ENCODE measurements at regions not wholly inside any gene's neighbourhood (a gene's known extent, or its start where the extent isn't known, plus 50 kb on each side); places are given as distances from the start of the nearest gene placed in this dataset.

- ATAC-seq, result no peak
- TF ChIP-seq, protein P1, sequence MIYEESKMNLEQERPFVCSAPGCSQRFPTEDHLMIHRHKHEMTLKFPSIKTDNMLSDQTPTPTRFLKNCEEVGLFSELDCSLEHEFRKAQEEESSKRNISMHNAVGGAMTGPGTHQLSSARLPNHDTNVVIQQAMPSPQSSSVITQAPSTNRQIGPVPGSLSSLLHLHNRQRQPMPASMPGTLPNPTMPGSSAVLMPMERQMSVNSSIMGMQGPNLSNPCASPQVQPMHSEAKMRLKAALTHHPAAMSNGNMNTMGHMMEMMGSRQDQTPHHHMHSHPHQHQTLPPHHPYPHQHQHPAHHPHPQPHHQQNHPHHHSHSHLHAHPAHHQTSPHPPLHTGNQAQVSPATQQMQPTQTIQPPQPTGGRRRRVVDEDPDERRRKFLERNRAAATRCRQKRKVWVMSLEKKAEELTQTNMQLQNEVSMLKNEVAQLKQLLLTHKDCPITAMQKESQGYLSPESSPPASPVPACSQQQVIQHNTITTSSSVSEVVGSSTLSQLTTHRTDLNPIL (CRISPR knock-in tag; IDR thresholded peaks at IDR 0.05; ENCODE audit: low read depth), result no peak
- TF ChIP-seq TCF4 (CRISPR knock-in tag; IDR thresholded peaks at IDR 0.05; ENCODE audit: borderline replicate concordance) (no peak), GLIS3 (CRISPR knock-in tag; IDR thresholded peaks at IDR 0.05) (no peak), POU6F1 (CRISPR knock-in tag; IDR thresholded peaks at IDR 0.05; ENCODE audit: borderline replicate concordance, low read depth) (no peak)
These were observed 119.4 kb downstream of the MRPS6 start for GRCh38 chr21:34192646-34193285.

GRCh38 chr21:34195335-34195734 is 122.0 kb downstream of the MRPS6 start:
- TF ChIP-seq ZFP3 (CRISPR knock-in tag; IDR thresholded peaks at IDR 0.05) (no peak), SNAI2 (CRISPR knock-in tag; IDR thresholded peaks at IDR 0.05) (no peak)
- ATAC-seq, result no peak

- ATAC-seq, result no peak
- TF ChIP-seq TCF4 (CRISPR knock-in tag; IDR thresholded peaks at IDR 0.05; ENCODE audit: borderline replicate concordance) (no peak), ZNF565 (CRISPR knock-in tag; conservative IDR thresholded peaks at IDR 0.05; ENCODE audit: low read depth) (no peak), SNAI2 (CRISPR knock-in tag; IDR thresholded peaks at IDR 0.05) (no peak), BACH2 (CRISPR knock-in tag; IDR thresholded peaks at IDR 0.05; ENCODE audit: borderline replicate concordance) (no peak), CSDC2 (CRISPR knock-in tag; IDR thresholded peaks at IDR 0.05) (no peak), PPARA (CRISPR knock-in tag; IDR thresholded peaks at IDR 0.05; ENCODE audit: borderline replicate concordance) (no peak), ARNTL (CRISPR knock-in tag; IDR thresholded peaks at IDR 0.05; ENCODE audit: borderline replicate concordance, low read depth) (no peak), PATZ1 (CRISPR knock-in tag; IDR thresholded peaks at IDR 0.05; ENCODE audit: borderline replicate concordance) (no peak), ZNF70 (CRISPR knock-in tag; IDR thresholded peaks at IDR 0.05) (no peak), ZFP30 (CRISPR knock-in tag; IDR thresholded peaks at IDR 0.05) (no peak), POU6F1 (CRISPR knock-in tag; IDR thresholded peaks at IDR 0.05; ENCODE audit: borderline replicate concordance, low read depth) (no peak), GLIS3 (CRISPR knock-in tag; IDR thresholded peaks at IDR 0.05) (no peak), ZC3H10 (CRISPR knock-in tag; IDR thresholded peaks at IDR 0.05) (no peak), RARB (CRISPR knock-in tag; IDR thresholded peaks at IDR 0.05) (no peak), ZNF8 (CRISPR knock-in tag; IDR thresholded peaks at IDR 0.05) (no peak)
- TF ChIP-seq, protein P1 (CRISPR knock-in tag; IDR thresholded peaks at IDR 0.05; ENCODE audit: low read depth), result no peak
- TF ChIP-seq, protein P2, sequence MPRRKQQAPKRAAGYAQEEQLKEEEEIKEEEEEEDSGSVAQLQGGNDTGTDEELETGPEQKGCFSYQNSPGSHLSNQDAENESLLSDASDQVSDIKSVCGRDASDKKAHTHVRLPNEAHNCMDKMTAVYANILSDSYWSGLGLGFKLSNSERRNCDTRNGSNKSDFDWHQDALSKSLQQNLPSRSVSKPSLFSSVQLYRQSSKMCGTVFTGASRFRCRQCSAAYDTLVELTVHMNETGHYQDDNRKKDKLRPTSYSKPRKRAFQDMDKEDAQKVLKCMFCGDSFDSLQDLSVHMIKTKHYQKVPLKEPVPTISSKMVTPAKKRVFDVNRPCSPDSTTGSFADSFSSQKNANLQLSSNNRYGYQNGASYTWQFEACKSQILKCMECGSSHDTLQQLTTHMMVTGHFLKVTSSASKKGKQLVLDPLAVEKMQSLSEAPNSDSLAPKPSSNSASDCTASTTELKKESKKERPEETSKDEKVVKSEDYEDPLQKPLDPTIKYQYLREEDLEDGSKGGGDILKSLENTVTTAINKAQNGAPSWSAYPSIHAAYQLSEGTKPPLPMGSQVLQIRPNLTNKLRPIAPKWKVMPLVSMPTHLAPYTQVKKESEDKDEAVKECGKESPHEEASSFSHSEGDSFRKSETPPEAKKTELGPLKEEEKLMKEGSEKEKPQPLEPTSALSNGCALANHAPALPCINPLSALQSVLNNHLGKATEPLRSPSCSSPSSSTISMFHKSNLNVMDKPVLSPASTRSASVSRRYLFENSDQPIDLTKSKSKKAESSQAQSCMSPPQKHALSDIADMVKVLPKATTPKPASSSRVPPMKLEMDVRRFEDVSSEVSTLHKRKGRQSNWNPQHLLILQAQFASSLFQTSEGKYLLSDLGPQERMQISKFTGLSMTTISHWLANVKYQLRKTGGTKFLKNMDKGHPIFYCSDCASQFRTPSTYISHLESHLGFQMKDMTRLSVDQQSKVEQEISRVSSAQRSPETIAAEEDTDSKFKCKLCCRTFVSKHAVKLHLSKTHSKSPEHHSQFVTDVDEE (CRISPR knock-in tag; IDR thresholded peaks at IDR 0.05), result no peak
- TF ChIP-seq, protein P3, sequence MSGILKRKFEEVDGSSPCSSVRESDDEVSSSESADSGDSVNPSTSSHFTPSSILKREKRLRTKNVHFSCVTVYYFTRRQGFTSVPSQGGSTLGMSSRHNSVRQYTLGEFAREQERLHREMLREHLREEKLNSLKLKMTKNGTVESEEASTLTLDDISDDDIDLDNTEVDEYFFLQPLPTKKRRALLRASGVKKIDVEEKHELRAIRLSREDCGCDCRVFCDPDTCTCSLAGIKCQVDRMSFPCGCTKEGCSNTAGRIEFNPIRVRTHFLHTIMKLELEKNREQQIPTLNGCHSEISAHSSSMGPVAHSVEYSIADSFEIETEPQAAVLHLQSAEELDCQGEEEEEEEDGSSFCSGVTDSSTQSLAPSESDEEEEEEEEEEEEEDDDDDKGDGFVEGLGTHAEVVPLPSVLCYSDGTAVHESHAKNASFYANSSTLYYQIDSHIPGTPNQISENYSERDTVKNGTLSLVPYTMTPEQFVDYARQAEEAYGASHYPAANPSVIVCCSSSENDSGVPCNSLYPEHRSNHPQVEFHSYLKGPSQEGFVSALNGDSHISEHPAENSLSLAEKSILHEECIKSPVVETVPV (CRISPR knock-in tag; IDR thresholded peaks at IDR 0.05), result no peak
These were observed 123.6 kb downstream of the MRPS6 start for GRCh38 chr21:34196996-34197395.

Measured in SK-N-SH treated with all-trans-retinoic acid at 6 μM for 48 hours (cell line).